Fibroblast of lung (primary cell): ENCODE measurements at regions not wholly inside any gene's neighbourhood (a gene's known extent, or its start where the extent isn't known, plus 50 kb on each side); places are given as distances from the start of the nearest gene placed in this dataset.

Experiments used
- EZH2 ChIP-seq: IDR thresholded peaks from 2 replicates; pipeline ENCODE4 v1.5.1; 2012; ENCODE audit warnings: low read length, control low read depth, mild to moderate bottlenecking; ENCODE audit errors: missing control alignments
- TF ChIP-seq, protein P1 (sequence below), 2 donors: IDR thresholded peaks in 1 of 2; conservative IDR thresholded peaks in 1 of 2; 1 replicate in 1 of 2; 2 replicates in 1 of 2; pipeline ENCODE4 v1.5.1; 2011 to 2012; ENCODE audit warnings: low read length in 2 of 2, control low read depth in 1 of 2, inconsistent platforms in 1 of 2, low read depth in 1 of 2, mild to moderate bottlenecking in 1 of 2

DNA sequence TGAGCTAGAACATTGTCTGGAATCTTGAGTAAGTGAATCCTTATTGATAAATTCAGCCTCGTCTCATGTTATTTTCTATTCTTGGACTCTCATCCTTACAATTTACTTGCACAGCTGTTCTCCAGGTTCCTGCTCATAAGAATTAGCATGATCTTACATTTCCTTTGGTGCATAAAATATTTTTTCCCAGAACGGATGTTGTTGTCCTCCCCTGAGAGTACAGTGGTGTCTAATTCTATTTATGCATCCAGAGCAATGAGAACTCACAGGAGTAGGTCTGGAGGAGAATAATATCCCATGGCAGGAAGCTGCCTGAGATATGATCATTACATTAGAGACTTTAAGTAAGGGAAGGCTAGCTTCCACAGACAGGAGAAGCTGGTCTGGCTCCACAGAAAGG, 178.4 kb upstream of the MAST4 start:
- TF ChIP-seq, protein P1, sequence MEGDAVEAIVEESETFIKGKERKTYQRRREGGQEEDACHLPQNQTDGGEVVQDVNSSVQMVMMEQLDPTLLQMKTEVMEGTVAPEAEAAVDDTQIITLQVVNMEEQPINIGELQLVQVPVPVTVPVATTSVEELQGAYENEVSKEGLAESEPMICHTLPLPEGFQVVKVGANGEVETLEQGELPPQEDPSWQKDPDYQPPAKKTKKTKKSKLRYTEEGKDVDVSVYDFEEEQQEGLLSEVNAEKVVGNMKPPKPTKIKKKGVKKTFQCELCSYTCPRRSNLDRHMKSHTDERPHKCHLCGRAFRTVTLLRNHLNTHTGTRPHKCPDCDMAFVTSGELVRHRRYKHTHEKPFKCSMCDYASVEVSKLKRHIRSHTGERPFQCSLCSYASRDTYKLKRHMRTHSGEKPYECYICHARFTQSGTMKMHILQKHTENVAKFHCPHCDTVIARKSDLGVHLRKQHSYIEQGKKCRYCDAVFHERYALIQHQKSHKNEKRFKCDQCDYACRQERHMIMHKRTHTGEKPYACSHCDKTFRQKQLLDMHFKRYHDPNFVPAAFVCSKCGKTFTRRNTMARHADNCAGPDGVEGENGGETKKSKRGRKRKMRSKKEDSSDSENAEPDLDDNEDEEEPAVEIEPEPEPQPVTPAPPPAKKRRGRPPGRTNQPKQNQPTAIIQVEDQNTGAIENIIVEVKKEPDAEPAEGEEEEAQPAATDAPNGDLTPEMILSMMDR (conservative IDR thresholded peaks at IDR 0.05 in 1 of 2, IDR thresholded peaks at IDR 0.05 in 1 of 2; ENCODE audit: low read depth in 1 of 2, low read length in 2 of 2) = no peak
- TF ChIP-seq EZH2 = no peak
